ENCODE measurements at regions not wholly inside any gene's neighbourhood (a gene's known extent, or its start where the extent isn't known, plus 50 kb on each side); places are given as distances from the start of the nearest gene placed in this dataset.
"Not testable (repeated sequence)": the region's sequence is repeated elsewhere in the genome, so short reads cannot be mapped to it uniquely, and the experiment has no call there.

DNA sequence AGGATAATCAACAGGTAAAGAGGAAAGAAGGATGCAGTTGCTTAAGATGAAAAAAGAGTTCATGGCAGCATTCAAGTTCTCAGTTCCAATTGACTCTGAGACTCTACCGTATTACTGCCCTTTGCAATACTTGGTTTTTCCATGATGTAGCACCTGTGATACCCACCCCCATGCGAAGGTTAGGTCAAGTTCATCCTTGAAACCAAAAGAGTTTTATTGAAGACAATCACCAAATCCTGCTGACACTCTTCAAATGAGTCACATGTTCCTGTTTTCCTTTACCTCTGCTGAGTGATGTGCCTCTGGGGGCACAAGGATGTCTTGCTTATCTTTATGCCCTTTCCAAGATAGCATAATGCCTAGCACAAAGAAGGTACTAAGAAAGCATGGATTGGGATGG lies 111.3 kb upstream of the SLC7A14 start:
- Mint-ChIP-seq H3K36me3 (ENCODE audit: low read depth) (no peaks in the 10 kb centered on the region), H3K4me1 (peaks cover 23% of the 10 kb centered on the region), H3K9me3 (no peaks in the 10 kb centered on the region), H3K27me3 (ENCODE audit: low read depth) (no peaks in the 10 kb centered on the region), H3K4me3 (no peak overlapping the region), H3K27ac (no peak overlapping the region)
- TF ChIP-seq CTCF (IDR thresholded peaks at IDR 0.05; ENCODE audit: unreplicated experiment in 3 of 3), result no peak

DNA sequence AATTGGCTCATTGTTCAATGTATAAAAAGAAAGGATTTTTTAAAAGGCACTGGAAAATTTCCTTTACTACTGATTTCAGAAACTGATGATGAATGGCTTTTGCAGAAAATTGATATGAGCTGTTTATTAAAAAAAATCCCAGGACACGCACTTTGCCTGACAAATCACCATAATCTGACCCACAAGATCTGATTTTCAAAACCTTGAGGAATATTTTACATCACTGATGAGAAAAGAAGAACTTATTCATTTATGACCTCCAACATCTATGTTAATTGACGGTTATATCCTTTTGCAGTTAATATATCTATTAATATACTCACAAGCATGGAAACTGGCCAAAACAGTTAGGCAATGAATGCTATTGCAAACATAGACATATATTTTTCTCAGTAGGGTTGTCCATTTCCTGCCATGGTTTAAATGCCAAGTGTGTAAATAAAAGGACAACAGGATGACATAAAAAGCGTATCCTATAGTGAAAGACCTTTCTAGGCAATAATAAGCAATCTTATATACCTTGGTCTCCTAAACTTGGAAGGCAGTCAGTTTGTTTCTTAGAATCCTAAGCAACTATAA lies 109.7 kb upstream of the SLC7A14 start:
- H3K4me1 Mint-ChIP-seq, result peaks cover 22% of the 10 kb centered on the region
- no peaks in the 10 kb centered on the region for H3K36me3 Mint-ChIP-seq (ENCODE audit: low read depth)
- no peak for TF ChIP-seq CTCF (IDR thresholded peaks at IDR 0.05; ENCODE audit: unreplicated experiment in 3 of 3)
- no peaks in the 10 kb centered on the region for H3K9me3 Mint-ChIP-seq
- H3K27me3 Mint-ChIP-seq (ENCODE audit: low read depth), result no peaks in the 10 kb centered on the region
- H3K27ac Mint-ChIP-seq, result no peak overlapping the region
- H3K4me3 Mint-ChIP-seq, result no peak overlapping the region

GRCh38 chr3:170692720-170693119 lies 106.8 kb upstream of the SLC7A14 start:
- H3K9me3 Mint-ChIP-seq, result no peaks in the 10 kb centered on the region
- H3K36me3 Mint-ChIP-seq (ENCODE audit: low read depth), result no peaks in the 10 kb centered on the region
- H3K4me3 Mint-ChIP-seq, result no peak overlapping the region
- H3K27me3 Mint-ChIP-seq (ENCODE audit: low read depth), result peaks cover 6% of the 10 kb centered on the region
- TF ChIP-seq CTCF (IDR thresholded peaks at IDR 0.05; ENCODE audit: unreplicated experiment in 3 of 3), result no peak
- no peak overlapping the region for H3K27ac Mint-ChIP-seq
- peaks cover 13% of the 10 kb centered on the region for H3K4me1 Mint-ChIP-seq

DNA sequence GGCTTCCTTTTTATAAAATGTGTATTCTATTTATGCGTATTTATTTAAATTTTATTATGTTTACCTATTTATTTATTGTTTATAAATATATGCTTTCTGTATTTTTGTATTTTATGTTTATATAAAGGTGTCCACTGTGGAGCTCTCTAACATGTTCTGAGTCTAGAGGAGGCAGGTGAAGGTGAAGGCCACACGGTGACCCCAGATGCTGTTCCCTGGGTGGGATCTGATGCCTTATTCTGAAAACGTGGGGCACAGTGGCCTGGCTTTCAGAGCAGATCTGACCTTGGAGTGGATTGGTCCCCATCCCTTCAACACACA lies 104.7 kb upstream of the SLC7A14 start:
- no peaks in the 10 kb centered on the region for H3K9me3 Mint-ChIP-seq
- peaks cover 6% of the 10 kb centered on the region for H3K27me3 Mint-ChIP-seq (ENCODE audit: low read depth)
- H3K4me3 Mint-ChIP-seq, result no peak overlapping the region
- TF ChIP-seq CTCF (IDR thresholded peaks at IDR 0.05; ENCODE audit: unreplicated experiment in 3 of 3), result no peak
- H3K36me3 Mint-ChIP-seq (ENCODE audit: low read depth), result no peaks in the 10 kb centered on the region
- H3K4me1 Mint-ChIP-seq, result peaks cover 6% of the 10 kb centered on the region
- no peak overlapping the region for H3K27ac Mint-ChIP-seq

DNA sequence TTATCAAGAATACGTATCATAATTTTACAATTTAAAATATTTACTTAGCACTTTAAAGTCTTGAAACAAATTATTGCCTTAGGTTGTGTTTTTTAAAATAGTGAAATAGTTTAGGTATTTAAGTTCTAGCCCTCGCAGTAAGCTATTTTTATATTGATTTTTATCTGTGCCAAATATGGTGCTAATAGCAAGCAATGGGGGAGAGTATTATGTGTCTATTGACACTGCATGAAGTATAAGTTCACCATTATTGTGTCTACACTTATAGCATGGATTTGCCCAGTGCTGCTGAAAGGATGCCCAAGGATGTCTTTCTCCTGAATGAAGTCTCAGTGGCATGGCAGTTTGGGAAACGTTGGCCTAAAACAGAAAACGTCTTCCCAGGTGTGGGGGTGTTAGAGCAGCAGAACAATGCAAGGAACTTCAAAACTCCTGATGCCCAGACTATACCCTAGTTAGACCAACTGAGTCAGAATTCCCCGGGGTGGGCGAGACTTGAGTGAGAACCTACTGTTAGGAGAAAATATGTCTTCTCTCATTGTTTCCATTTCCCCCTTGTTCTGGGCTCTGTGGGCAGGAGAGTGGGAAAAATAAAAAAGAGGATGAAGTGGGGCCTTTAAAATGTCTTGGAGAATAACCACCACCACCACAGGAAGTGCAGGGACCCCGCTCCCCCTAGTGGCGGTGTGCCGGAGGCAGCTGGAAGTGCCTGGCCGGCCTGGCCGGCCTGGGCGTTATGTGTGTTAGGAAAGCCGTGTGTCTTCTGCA lies 104.2 kb upstream of the SLC7A14 start:
- Mint-ChIP-seq H3K36me3 (ENCODE audit: low read depth) (no peaks in the 10 kb centered on the region), H3K9me3 (no peaks in the 10 kb centered on the region), H3K4me1 (peaks cover 6% of the 10 kb centered on the region), H3K4me3 (no peak overlapping the region), H3K27me3 (ENCODE audit: low read depth) (peaks cover 6% of the 10 kb centered on the region), H3K27ac (no peak overlapping the region)
- peak; percentile 54 to 79 (median 70) for TF ChIP-seq CTCF (IDR thresholded peaks at IDR 0.05; ENCODE audit: unreplicated experiment in 3 of 3)

- Mint-ChIP-seq H3K27ac (peak overlapping the region in 2 of 3 experiments; percentile 15 to 57), H3K4me3 (no peak overlapping the region), H3K27me3 (ENCODE audit: low read depth) (peaks cover 6% of the 10 kb centered on the region), H3K36me3 (ENCODE audit: low read depth) (no peaks in the 10 kb centered on the region), H3K9me3 (no peaks in the 10 kb centered on the region), H3K4me1 (peaks cover 6% of the 10 kb centered on the region)
- TF ChIP-seq CTCF (IDR thresholded peaks at IDR 0.05; ENCODE audit: unreplicated experiment in 3 of 3), result no peak
These were observed 103.5 kb upstream of the SLC7A14 start for GRCh38 chr3:170689296-170689829.

DNA sequence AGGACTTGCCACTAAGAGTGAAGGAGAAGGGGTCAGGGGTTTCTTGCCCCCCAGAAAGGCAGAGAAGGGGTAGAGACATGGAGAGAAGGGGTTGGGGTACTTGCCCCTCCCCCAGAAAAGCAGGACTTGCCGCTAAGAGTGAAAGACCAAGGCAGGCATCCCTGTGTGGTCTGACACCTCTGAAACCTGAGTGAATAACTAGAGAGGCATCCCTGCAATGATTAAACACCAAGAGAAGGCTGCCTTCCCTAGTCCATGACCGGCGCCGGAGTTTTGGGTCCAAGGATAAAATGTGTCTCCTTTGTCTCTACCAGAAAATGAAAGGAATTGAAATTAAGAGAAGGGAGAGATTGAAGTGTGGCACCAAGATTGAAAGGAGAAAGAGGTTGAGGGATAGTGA lies 102.3 kb upstream of the SLC7A14 start:
- H3K4me1 Mint-ChIP-seq; H3K4me3 Mint-ChIP-seq; H3K9me3 Mint-ChIP-seq; H3K36me3 Mint-ChIP-seq (ENCODE audit: low read depth); H3K27me3 Mint-ChIP-seq (ENCODE audit: low read depth): not testable (repeated sequence)
- H3K27ac Mint-ChIP-seq, result peak overlapping the region in 1 of 3 experiments; percentile 29
